ENCODE measurements at regions not wholly inside any gene's neighbourhood (a gene's known extent, or its start where the extent isn't known, plus 50 kb on each side); places are given as distances from the start of the nearest gene placed in this dataset.
"Not testable (repeated sequence)": the region's sequence is repeated elsewhere in the genome, so short reads cannot be mapped to it uniquely, and the experiment has no call there.

GRCh38 chr1:204777591-204777990, 92.1 kb upstream of the LRRN2 start:
- no peaks in the 10 kb centered on the region for H3K9me3 ChIP-seq
- no peak overlapping the region for H3K4me3 ChIP-seq
- TF ChIP-seq POLR2A (IDR thresholded peaks at IDR 0.05) (no peak), CTCF (IDR thresholded peaks at IDR 0.05) (no peak), EP300 (IDR thresholded peaks at IDR 0.05) (no peak)
- no peaks in the 10 kb centered on the region for H3K36me3 ChIP-seq
- H3K27me3 ChIP-seq = peaks cover 0 to 8% of the 10 kb centered on the region in 2 donors
- 92 to 97% methylated on average over 7 of the region's 7 CpGs for WGBS, 2 donors
- no peaks in the 10 kb centered on the region for H3K4me1 ChIP-seq
- DNase-seq (ENCODE audit: low spot score in 2 of 2) = no peak
- H3K27ac ChIP-seq = no peak overlapping the region

- TF ChIP-seq POLR2A (IDR thresholded peaks at IDR 0.05) = no peak
- TF ChIP-seq CTCF (IDR thresholded peaks at IDR 0.05) = no peak
- TF ChIP-seq EP300 (IDR thresholded peaks at IDR 0.05) = no peak
- Histone ChIP-seq H3K27me3 (peaks cover 0 to 3% of the 10 kb centered on the region in 2 donors), H3K9me3 (no peaks in the 10 kb centered on the region), H3K27ac (no peak overlapping the region), H3K4me1 (no peaks in the 10 kb centered on the region), H3K4me3 (no peak overlapping the region), H3K36me3 (no peaks in the 10 kb centered on the region)
- no peak for DNase-seq (ENCODE audit: low spot score in 2 of 2)
- 82 to 84% methylated on average over 3 of the region's 3 CpGs for WGBS, 2 donors
These were observed 90.0 kb upstream of the NFASC start for GRCh38 chr1:204780630-204781029.

- H3K27ac ChIP-seq = no peak overlapping the region
- no peaks in the 10 kb centered on the region for H3K9me3 ChIP-seq
- no peaks in the 10 kb centered on the region for H3K36me3 ChIP-seq
- H3K4me3 ChIP-seq = no peak overlapping the region
- 50 to 53% methylated on average over 4 of the region's 4 CpGs for WGBS, 2 donors
- TF ChIP-seq POLR2A (IDR thresholded peaks at IDR 0.05) = no peak
- TF ChIP-seq EP300 (IDR thresholded peaks at IDR 0.05) = no peak
- no peak for TF ChIP-seq CTCF (IDR thresholded peaks at IDR 0.05)
- no peak for DNase-seq (ENCODE audit: low spot score in 2 of 2)
- peaks cover 0 to 3% of the 10 kb centered on the region in 2 donors for H3K27me3 ChIP-seq
- no peaks in the 10 kb centered on the region for H3K4me1 ChIP-seq
These were observed 88.5 kb upstream of the NFASC start for GRCh38 chr1:204782118-204782700.

GRCh38 chr1:204785023-204785422, 85.6 kb upstream of the NFASC start:
- H3K4me3 ChIP-seq; H3K4me1 ChIP-seq; H3K36me3 ChIP-seq; H3K27ac ChIP-seq; H3K9me3 ChIP-seq; DNase-seq (ENCODE audit: low spot score in 2 of 2): not testable (repeated sequence)
- WGBS, 2 donors = 84% methylated on average over 4 of the region's 4 CpGs
- peaks cover 0 to 15% of the 10 kb centered on the region in 2 donors for H3K27me3 ChIP-seq

GRCh38 chr1:204788470-204788869, 82.2 kb upstream of the NFASC start:
- H3K27me3 ChIP-seq = peaks cover 0 to 20% of the 10 kb centered on the region in 2 donors
- DNase-seq (ENCODE audit: low spot score in 2 of 2) = no peak
- no peaks in the 10 kb centered on the region for H3K36me3 ChIP-seq
- no peak for TF ChIP-seq POLR2A (IDR thresholded peaks at IDR 0.05)
- H3K27ac ChIP-seq = no peak overlapping the region
- no peaks in the 10 kb centered on the region for H3K4me1 ChIP-seq
- H3K9me3 ChIP-seq = no peaks in the 10 kb centered on the region
- no peak overlapping the region for H3K4me3 ChIP-seq

- H3K4me1 ChIP-seq = no peaks in the 10 kb centered on the region
- H3K4me3 ChIP-seq = no peak overlapping the region
- TF ChIP-seq POLR2A (IDR thresholded peaks at IDR 0.05) = no peak
- TF ChIP-seq CTCF (IDR thresholded peaks at IDR 0.05) = peak; percentile 28 to 72 (median 59)
- no peaks in the 10 kb centered on the region for H3K9me3 ChIP-seq
- DNase-seq (ENCODE audit: low spot score in 2 of 2) = peak; percentile 18 to 65
- H3K27me3 ChIP-seq = peaks cover 0 to 23% of the 10 kb centered on the region in 2 donors
- no peaks in the 10 kb centered on the region for H3K36me3 ChIP-seq
- H3K27ac ChIP-seq = no peak overlapping the region
- WGBS, 2 donors = 30 to 34% methylated on average over 15 of the region's 15 CpGs
These were observed 79.0 kb upstream of the NFASC start for GRCh38 chr1:204791453-204792353.

Measured in tibial nerve (tissue), 4 donors.